BLaER1 treated with 17β-estradiol and CSF1 and Interleukin-3, amounts not matched to agents 10 nM and 100 nM (cell line): ENCODE measurements at regions not wholly inside any gene's neighbourhood (a gene's known extent, or its start where the extent isn't known, plus 50 kb on each side); places are given as distances from the start of the nearest gene placed in this dataset.
"Not testable (repeated sequence)": the region's sequence is repeated elsewhere in the genome, so short reads cannot be mapped to it uniquely, and the experiment has no call there.

Experiments used
- H3K27ac ChIP-seq, 11 experiments: shearing (Covaris generic); formaldehyde crosslinking; 2 replicates each; pipeline ENCODE4 v1.8.1; 2022
- H3K27me3 ChIP-seq, 11 experiments: shearing (Covaris generic); formaldehyde crosslinking; 2 replicates each; pipeline ENCODE4 v1.8.1; 2022
- H3K36me3 ChIP-seq, 11 experiments: shearing (Covaris generic); formaldehyde crosslinking; 2 replicates each; pipeline ENCODE4 v1.8.1; 2022
- H3K4me1 ChIP-seq, 10 experiments: shearing (Covaris generic); formaldehyde crosslinking; 2 replicates each; pipeline ENCODE4 v1.8.1; 2022
- H3K4me2 ChIP-seq, 11 experiments: shearing (Covaris generic); formaldehyde crosslinking; 2 replicates each; pipeline ENCODE4 v1.8.1; 2022
- H3K4me3 ChIP-seq, 10 experiments: shearing (Covaris generic); formaldehyde crosslinking; 2 replicates each; pipeline ENCODE4 v1.8.1; 2022
- H3K9ac ChIP-seq, 11 experiments: shearing (Covaris generic); formaldehyde crosslinking; 2 replicates each; pipeline ENCODE4 v1.8.1; 2022
- H3K9me3 ChIP-seq, 11 experiments: shearing (Covaris generic); formaldehyde crosslinking; replicated peaks in 1 of 11; 2 replicates each; pipeline ENCODE4 v1.8.1; 2022
- H4K20me1 ChIP-seq, 11 experiments: shearing (Covaris generic); formaldehyde crosslinking; 2 replicates each; pipeline ENCODE4 v1.8.1; 2022
- Cebpa-rat ChIP-seq, 11 experiments: shearing (Covaris generic); IDR thresholded peaks; 2 replicates each; pipeline ENCODE4 v1.8.1; 2022

- Histone ChIP-seq H3K36me3 (no peaks in the 10 kb centered on the region), H3K4me1 (peaks cover 10 to 24% (median 21%) of the 10 kb centered on the region in 10 experiments), H3K9ac (no peak overlapping the region), H3K27ac (no peak overlapping the region), H3K4me2 (peak overlapping the region in 1 of 11 experiments; percentile 70; a peak in 1 of 22 replicates), H3K9me3 (no peaks in the 10 kb centered on the region), H4K20me1 (no peaks in the 10 kb centered on the region), H3K27me3 (peaks cover 0 to 6% (median 0%) of the 10 kb centered on the region in 11 experiments; a peak in 2 of 22 replicates), H3K4me3 (no peak overlapping the region)
- no peak for TF ChIP-seq Cebpa-rat (IDR thresholded peaks at IDR 0.05)
Observed at GRCh38 chr6:166242888-166243287, 65.3 kb downstream of the PRR18 start.

GRCh38 chr6:166241974-166242373, 66.2 kb downstream of the PRR18 start:
- Histone ChIP-seq H4K20me1 (no peaks in the 10 kb centered on the region), H3K4me3 (no peak overlapping the region), H3K9ac (no peak overlapping the region), H3K27ac (no peak overlapping the region), H3K36me3 (no peaks in the 10 kb centered on the region), H3K4me1 (peaks cover 12 to 33% (median 30%) of the 10 kb centered on the region in 10 experiments), H3K9me3 (no peaks in the 10 kb centered on the region), H3K27me3 (peaks cover 0 to 6% (median 0%) of the 10 kb centered on the region in 11 experiments; a peak in 2 of 22 replicates), H3K4me2 (no peak overlapping the region)
- no peak for TF ChIP-seq Cebpa-rat (IDR thresholded peaks at IDR 0.05)

GRCh38 chr6:166240889-166241288, 67.3 kb downstream of the PRR18 start:
- Histone ChIP-seq H3K27me3 (peaks cover 0 to 6% (median 0%) of the 10 kb centered on the region in 11 experiments; a peak in 2 of 22 replicates), H3K9me3 (no peaks in the 10 kb centered on the region), H3K4me1 (peaks cover 21 to 43% (median 40%) of the 10 kb centered on the region in 10 experiments), H3K4me2 (no peak overlapping the region), H3K9ac (no peak overlapping the region), H4K20me1 (no peaks in the 10 kb centered on the region), H3K36me3 (no peaks in the 10 kb centered on the region), H3K27ac (no peak overlapping the region), H3K4me3 (no peak overlapping the region)
- TF ChIP-seq Cebpa-rat (IDR thresholded peaks at IDR 0.05) = no peak

DNA sequence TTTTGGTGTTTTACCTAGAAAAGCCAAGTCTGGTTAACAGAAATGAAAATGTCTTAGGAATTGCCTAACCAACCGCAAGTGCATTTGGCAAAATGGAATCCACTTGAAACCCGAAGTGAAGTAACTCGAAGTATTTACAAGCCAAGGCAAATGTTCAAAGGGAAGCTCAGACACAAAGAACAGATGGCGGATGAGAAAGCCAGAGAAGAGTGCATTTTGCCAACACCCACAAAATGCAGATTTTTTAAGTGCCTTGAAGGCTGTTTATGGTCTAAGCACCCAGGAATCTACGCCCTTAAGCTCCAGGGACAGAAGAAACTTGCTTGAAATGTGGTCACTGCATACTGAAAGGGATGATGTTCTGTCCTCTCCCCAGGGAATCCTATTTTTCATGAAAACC, 70.0 kb upstream of the TBXT start:
- H3K27me3 ChIP-seq = no peaks in the 10 kb centered on the region
- no peaks in the 10 kb centered on the region for H3K36me3 ChIP-seq
- no peaks in the 10 kb centered on the region for H3K9me3 ChIP-seq
- no peak for TF ChIP-seq Cebpa-rat (IDR thresholded peaks at IDR 0.05)
- no peak overlapping the region for H3K9ac ChIP-seq
- no peak overlapping the region for H3K4me3 ChIP-seq
- H3K4me2 ChIP-seq = peak overlapping the region in 8 of 11 experiments; percentile 75 to 91 (median 82); a peak in 15 of 22 replicates
- H3K4me1 ChIP-seq = peaks cover 11 to 27% (median 22%) of the 10 kb centered on the region in 10 experiments
- no peaks in the 10 kb centered on the region for H4K20me1 ChIP-seq
- peak overlapping the region in 3 of 11 experiments; percentile 22 to 50 (median 39); a peak in 3 of 22 replicates for H3K27ac ChIP-seq

DNA sequence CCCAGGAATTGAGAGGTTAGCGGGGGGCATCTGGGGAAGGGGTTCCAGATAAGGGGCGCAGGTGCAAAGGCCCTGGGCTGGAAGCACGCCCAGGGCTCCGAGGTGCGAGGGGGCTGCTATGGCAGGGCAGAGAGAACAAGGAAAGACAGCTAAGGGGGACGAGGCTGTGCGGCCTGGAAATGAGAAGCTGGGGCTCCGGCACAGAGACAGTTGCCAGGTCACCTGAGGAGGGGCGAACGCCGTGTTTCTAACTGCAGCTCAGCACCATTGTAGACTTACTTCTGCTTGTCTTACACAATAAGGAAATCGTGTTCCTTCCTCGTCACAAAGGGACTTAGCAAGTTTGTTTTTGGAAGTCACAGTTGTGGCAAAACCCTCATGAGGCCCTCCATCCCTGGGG, 68.9 kb upstream of the TBXT start:
- Histone ChIP-seq H3K27ac (peak overlapping the region in 7 of 11 experiments; percentile 10 to 51 (median 35); a peak in 11 of 22 replicates), H3K9me3 (no peaks in the 10 kb centered on the region), H3K9ac (peak overlapping the region in 1 of 11 experiments; percentile 28; a peak in 2 of 22 replicates), H3K4me2 (peak overlapping the region; percentile 65 to 91 (median 82)), H3K4me1 (peaks cover 11 to 27% (median 22%) of the 10 kb centered on the region in 10 experiments), H3K27me3 (no peaks in the 10 kb centered on the region), H3K4me3 (no peak overlapping the region), H4K20me1 (no peaks in the 10 kb centered on the region), H3K36me3 (no peaks in the 10 kb centered on the region)
- TF ChIP-seq Cebpa-rat (IDR thresholded peaks at IDR 0.05) = peak in 3 of 11 experiments; percentile 23 to 31 (median 29); a peak in 1 of 22 replicates

DNA sequence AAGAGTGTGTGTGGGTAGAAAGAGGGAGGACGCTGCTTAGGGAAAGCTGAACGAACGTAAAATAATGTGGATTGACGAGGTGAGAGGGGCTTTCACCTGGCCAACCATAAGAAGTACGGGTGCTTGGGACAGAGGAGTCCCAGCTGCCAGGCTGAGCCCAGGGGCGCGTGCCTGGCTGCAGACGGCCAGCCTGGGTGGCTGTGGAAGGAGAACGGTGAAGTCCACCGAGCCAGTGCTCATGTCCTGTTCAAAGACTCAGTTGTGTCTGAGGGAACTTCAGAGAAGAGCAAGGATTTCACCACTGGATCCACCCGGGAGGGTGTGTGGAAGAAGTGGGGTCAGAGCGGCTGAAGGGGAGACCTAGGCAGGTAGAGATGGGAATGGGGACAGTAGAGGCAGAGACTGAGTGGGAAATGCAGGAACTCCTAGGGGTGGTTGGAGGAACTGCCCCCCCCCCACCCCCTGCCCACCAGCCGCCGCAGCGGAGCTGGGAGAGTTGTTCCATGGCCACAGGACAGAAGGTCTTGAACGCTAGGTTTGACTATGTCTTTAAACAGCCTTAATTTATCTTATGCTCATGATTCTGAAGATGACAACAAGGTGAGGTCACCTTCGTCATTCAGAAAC, 68.1 kb upstream of the TBXT start:
- Histone ChIP-seq H3K36me3 (no peaks in the 10 kb centered on the region), H3K4me2 (peak overlapping the region in 9 of 11 experiments; percentile 20 to 91 (median 82); a peak in 11 of 22 replicates), H3K4me3 (no peak overlapping the region), H3K27ac (no peak overlapping the region), H4K20me1 (no peaks in the 10 kb centered on the region), H3K9ac (no peak overlapping the region), H3K27me3 (no peaks in the 10 kb centered on the region), H3K9me3 (no peaks in the 10 kb centered on the region), H3K4me1 (peaks cover 11 to 27% (median 22%) of the 10 kb centered on the region in 10 experiments)
- TF ChIP-seq Cebpa-rat (IDR thresholded peaks at IDR 0.05) = no peak

- H3K4me3 ChIP-seq, H3K27ac ChIP-seq, H3K4me2 ChIP-seq, H4K20me1 ChIP-seq, H3K4me1 ChIP-seq, H3K27me3 ChIP-seq, H3K36me3 ChIP-seq, H3K9ac ChIP-seq, H3K9me3 ChIP-seq: not testable (repeated sequence)
Observed at GRCh38 chr6:166231181-166231580, 63.5 kb upstream of the TBXT start.

DNA sequence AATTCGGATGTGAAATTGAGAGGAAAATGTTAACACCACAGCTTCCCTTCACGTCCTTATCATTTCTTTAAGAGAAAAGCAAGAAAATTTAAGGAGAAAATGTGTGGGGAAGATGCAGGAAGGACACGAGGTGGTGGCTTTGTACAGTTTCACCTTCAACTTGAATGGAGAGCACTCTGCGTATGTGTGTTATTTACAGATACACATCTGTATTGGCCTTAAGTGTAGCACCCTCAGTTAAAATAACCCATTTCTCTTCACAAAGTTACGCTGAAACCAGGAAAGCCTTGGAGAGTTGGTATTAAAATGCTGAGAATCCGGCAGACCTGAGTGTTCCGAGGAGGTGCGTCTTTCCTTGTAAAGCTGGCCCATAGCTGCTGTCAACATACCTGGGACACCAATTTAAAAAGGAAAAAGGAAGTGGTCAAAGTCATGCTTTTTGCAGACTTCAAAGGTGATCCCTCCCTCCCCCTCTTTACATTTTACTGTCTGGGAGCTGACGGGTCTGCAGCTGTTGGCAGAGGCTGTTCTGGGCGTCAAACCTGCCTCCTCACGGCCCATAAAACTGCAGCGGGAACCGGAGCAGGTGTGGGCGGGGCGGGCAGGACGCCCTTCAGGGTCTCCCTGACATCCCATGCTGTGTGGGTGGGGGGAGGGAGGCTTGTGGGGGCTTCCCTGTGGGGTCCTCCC, 61.3 kb upstream of the TBXT start:
- Histone ChIP-seq H4K20me1 (no peaks in the 10 kb centered on the region), H3K36me3 (no peaks in the 10 kb centered on the region), H3K4me2 (peak overlapping the region in 6 of 11 experiments; percentile 4 to 22 (median 12); a peak in 5 of 22 replicates), H3K27me3 (no peaks in the 10 kb centered on the region), H3K9me3 (no peaks in the 10 kb centered on the region), H3K9ac (no peak overlapping the region), H3K4me1 (peaks cover 0 to 6% (median 0%) of the 10 kb centered on the region in 10 experiments; a peak in 4 of 20 replicates), H3K4me3 (no peak overlapping the region), H3K27ac (no peak overlapping the region)
- no peak for TF ChIP-seq Cebpa-rat (IDR thresholded peaks at IDR 0.05)

DNA sequence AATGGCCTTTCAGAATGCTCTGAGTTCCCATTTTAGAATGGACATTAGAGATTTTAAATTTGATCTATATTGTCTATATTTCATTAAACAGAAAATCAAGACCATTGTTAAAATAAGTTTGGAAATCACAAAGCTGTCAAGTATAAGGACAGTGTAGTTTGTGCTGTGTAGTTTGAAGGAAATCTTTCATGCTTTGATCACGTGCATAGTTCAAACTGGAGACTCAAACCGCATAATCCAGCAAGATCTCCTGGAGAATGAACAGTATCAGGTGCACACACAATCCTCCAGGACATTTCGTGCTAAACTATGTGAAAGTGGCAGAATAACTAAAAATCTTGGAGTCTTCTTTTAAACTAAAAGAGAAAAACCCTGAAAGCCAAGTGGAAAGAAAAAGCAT, 60.8 kb upstream of the TBXT start:
- no peak for TF ChIP-seq Cebpa-rat (IDR thresholded peaks at IDR 0.05)
- H3K4me2 ChIP-seq = no peak overlapping the region
- no peaks in the 10 kb centered on the region for H3K9me3 ChIP-seq
- no peak overlapping the region for H3K4me3 ChIP-seq
- no peaks in the 10 kb centered on the region for H4K20me1 ChIP-seq
- no peaks in the 10 kb centered on the region for H3K36me3 ChIP-seq
- no peak overlapping the region for H3K27ac ChIP-seq
- H3K9ac ChIP-seq = no peak overlapping the region
- H3K4me1 ChIP-seq = peaks cover 0 to 9% (median 0%) of the 10 kb centered on the region in 10 experiments; a peak in 5 of 20 replicates
- H3K27me3 ChIP-seq = no peaks in the 10 kb centered on the region
